ENCODE measurements at regions not wholly inside any gene's neighbourhood (a gene's known extent, or its start where the extent isn't known, plus 50 kb on each side); places are given as distances from the start of the nearest gene placed in this dataset.

DNA sequence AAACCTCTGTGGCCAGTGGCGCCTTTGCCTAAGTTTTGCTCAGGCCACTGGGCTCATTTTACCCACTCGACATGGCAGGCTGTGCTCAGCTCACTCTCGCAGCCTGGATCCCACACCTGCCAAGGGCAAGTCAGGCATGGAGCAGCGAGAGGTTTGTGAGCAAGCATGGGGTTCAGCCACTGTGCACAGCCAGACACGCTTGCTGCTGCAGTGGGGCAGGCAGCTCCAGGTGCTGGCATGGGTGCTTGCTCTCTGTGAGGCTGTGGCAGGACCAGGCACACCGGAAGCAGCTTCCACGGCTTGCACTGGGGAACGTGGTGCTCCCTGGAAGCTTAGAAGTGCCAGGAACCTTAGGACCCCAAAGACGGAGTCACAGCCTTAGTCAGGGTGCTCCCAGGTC lies 470.1 kb downstream of the CDH9 start:
- TF ChIP-seq POLR2A (IDR thresholded peaks at IDR 0.05; ENCODE audit: low read depth, low read length) (no peak), PAX5 (IDR thresholded peaks at IDR 0.05; ENCODE audit: insufficient read depth, low read length, severe bottlenecking) (no peak), TAF1 (IDR thresholded peaks at IDR 0.05; ENCODE audit: low read depth, low read length) (no peak), POLR2AphosphoS5 (IDR thresholded peaks at IDR 0.05; ENCODE audit: low read depth, low read length) (no peak), SPI1 (IDR thresholded peaks at IDR 0.05; ENCODE audit: low read depth, low read length) (no peak)
